CD4-positive, alpha-beta T cell (primary cell): ENCODE measurements at regions not wholly inside any gene's neighbourhood (a gene's known extent, or its start where the extent isn't known, plus 50 kb on each side); places are given as distances from the start of the nearest gene placed in this dataset.

Experiments used
- ATAC-seq: fragments of 200-7000 bp; cut with Tn5 transposase; one replicate; pipeline ENCODE4 v1.10.0; 2022; ENCODE audit warnings: mild to moderate bottlenecking; ENCODE audit not compliant: poor library complexity
- CTCF ChIA-PET: fragments of 350-600 bp; sonication (Branson Sonifier 250); formaldehyde crosslinking; loops from one replicate; lab custom pipeline; 2021; ENCODE audit warnings: antibody characterized with exemption, inconsistent platforms; lab: Charles Lee
- POLR2A ChIA-PET: fragments of 350-600 bp; sonication (Branson Sonifier 250); formaldehyde crosslinking; loops from one replicate; lab custom pipeline; 2021; ENCODE audit warnings: antibody characterized with exemption, inconsistent platforms; lab: Charles Lee
- DNase-seq, 14 experiments: peaks; one replicate each; pipeline ENCODE4 v3.0.0-alpha.2; 2013 to 2020; ENCODE audit warnings: mixed read lengths in 2 of 14
- H3K27ac ChIP-seq, 2 donors: one replicate each; pipeline versions ENCODE4 v1.5.1 to v1.7.0; 2013; ENCODE audit warnings: low read length in 2 of 2, low read depth in 1 of 2, mild to moderate bottlenecking in 1 of 2
- H3K27me3 ChIP-seq, 2 experiments: 1 replicate in 1 of 2; 2 replicates in 1 of 2; pipeline versions ENCODE4 v1.6.1 to v1.7.0; 2013; ENCODE audit warnings: low read length in 2 of 2, control low read depth in 1 of 2, mild to moderate bottlenecking in 1 of 2, moderate library complexity in 1 of 2; ENCODE audit not compliant: insufficient read depth in 2 of 2, control insufficient read depth in 1 of 2
- H3K36me3 ChIP-seq: one replicate; pipeline ENCODE4 v1.6.1; 2013; ENCODE audit warnings: low read length, control low read depth; ENCODE audit not compliant: insufficient read depth
- H3K4me1 ChIP-seq: one replicate; pipeline ENCODE4 v1.6.1; 2013; ENCODE audit warnings: low read length, control low read depth; ENCODE audit not compliant: insufficient read depth
- H3K4me3 ChIP-seq: one replicate; pipeline ENCODE4 v1.5.1; 2013; ENCODE audit warnings: mild to moderate bottlenecking, low read length, moderate library complexity
- H3K9me3 ChIP-seq, 2 experiments: 1 replicate in 1 of 2; 2 replicates in 1 of 2; pipeline versions ENCODE4 v1.6.1 to v1.7.0; 2013; ENCODE audit warnings: low read length in 2 of 2, mild to moderate bottlenecking in 2 of 2, control low read depth in 1 of 2, moderate library complexity in 1 of 2; ENCODE audit not compliant: control insufficient read depth in 1 of 2, insufficient read depth in 1 of 2
- H3K27ac Mint-ChIP-seq: one replicate; pipeline ENCODE4 v1.8.0; 2020; ENCODE audit warnings: mixed read lengths
- H3K27me3 Mint-ChIP-seq: one replicate; pipeline ENCODE4 v1.8.0; 2021; ENCODE audit warnings: mixed read lengths
- H3K36me3 Mint-ChIP-seq: one replicate; pipeline ENCODE4 v1.8.0; 2021; ENCODE audit warnings: low read depth, mixed read lengths
- H3K4me1 Mint-ChIP-seq: one replicate; pipeline ENCODE4 v1.8.0; 2021; ENCODE audit warnings: low read depth, mixed read lengths
- H3K4me3 Mint-ChIP-seq: one replicate; pipeline ENCODE4 v1.8.0; 2020; ENCODE audit warnings: mild to moderate bottlenecking, mixed read lengths
- H3K9me3 Mint-ChIP-seq: one replicate; pipeline ENCODE4 v1.8.0; 2020; ENCODE audit warnings: mixed read lengths
- CTCF ChIP-seq: fragments of 200-600 bp; IDR thresholded peaks from one replicate; pipeline ENCODE4 v1.8.0; 2022; ENCODE audit warnings: antibody characterized with exemption, mild to moderate bottlenecking
- intact Hi-C, 2 experiments: fragments of 100-400 bp; cut with DNase I in 1 of 2; cut with micrococcal nuclease in 1 of 2; formaldehyde crosslinking; loops; one replicate each; pipeline versions ENCODE4 v1.15.1 to v1.9.0; 2023 to 2025; cut with DNase I, micrococcal nuclease

GRCh38 chr20:24823176-24823784, 125.8 kb upstream of the CST7 start:
- Histone ChIP-seq H3K9me3 (peaks cover 0 to 8% of the 10 kb centered on the region in 2 experiments), H3K27ac (no peak overlapping the region), H3K36me3 (no peaks in the 10 kb centered on the region), H3K4me3 (no peak overlapping the region), H3K4me1 (no peaks in the 10 kb centered on the region), H3K27me3 (no peaks in the 10 kb centered on the region)
- TF ChIP-seq CTCF: no peak
- ChIA-PET POLR2A (no interaction called here), CTCF (no interaction called here)
- Mint-ChIP-seq H3K9me3 (no peaks in the 10 kb centered on the region), H3K4me3 (no peak overlapping the region), H3K27ac (no peak overlapping the region), H3K27me3 (no peaks in the 10 kb centered on the region), H3K36me3 (no peaks in the 10 kb centered on the region), H3K4me1 (no peaks in the 10 kb centered on the region)
- intact Hi-C loops: no loop called here
- no peak for DNase-seq
- no peak for ATAC-seq

- ChIA-PET POLR2A (no interaction called here), CTCF (no interaction called here)
- Histone ChIP-seq H3K27me3 (no peaks in the 10 kb centered on the region), H3K4me3 (no peak overlapping the region), H3K36me3 (no peaks in the 10 kb centered on the region), H3K4me1 (no peaks in the 10 kb centered on the region), H3K27ac (no peak overlapping the region), H3K9me3 (peaks cover 0 to 6% of the 10 kb centered on the region in 2 experiments)
- H3K36me3 Mint-ChIP-seq: no peaks in the 10 kb centered on the region
- no peaks in the 10 kb centered on the region for H3K9me3 Mint-ChIP-seq
- intact Hi-C loops: no loop called here
- no peak overlapping the region for H3K4me3 Mint-ChIP-seq
- ATAC-seq (no peak), DNase-seq (peak in 1 of 14 experiments; percentile 27)
- no peaks in the 10 kb centered on the region for H3K4me1 Mint-ChIP-seq
- H3K27ac Mint-ChIP-seq: no peak overlapping the region
- H3K27me3 Mint-ChIP-seq: no peaks in the 10 kb centered on the region
- TF ChIP-seq CTCF: no peak
Observed at GRCh38 chr20:24823989-24824693, 124.9 kb upstream of the CST7 start.

GRCh38 chr20:24825591-24825990, 123.5 kb upstream of the CST7 start:
- no peak overlapping the region for H3K27ac ChIP-seq
- ChIA-PET POLR2A (no interaction called here), CTCF (no interaction called here)
- H3K27me3 Mint-ChIP-seq: no peaks in the 10 kb centered on the region
- H3K27ac Mint-ChIP-seq: no peak overlapping the region
- no peak for TF ChIP-seq CTCF
- DNase-seq (peak in 1 of 14 experiments; percentile 8), ATAC-seq (no peak)
- no peaks in the 10 kb centered on the region for H3K9me3 Mint-ChIP-seq
- H3K4me3 ChIP-seq: no peak overlapping the region
- no peaks in the 10 kb centered on the region for H3K4me1 Mint-ChIP-seq
- no peaks in the 10 kb centered on the region for H3K36me3 Mint-ChIP-seq
- H3K4me1 ChIP-seq: no peaks in the 10 kb centered on the region
- no peaks in the 10 kb centered on the region for H3K36me3 ChIP-seq
- no peak overlapping the region for H3K4me3 Mint-ChIP-seq
- intact Hi-C loops: no loop called here
- no peaks in the 10 kb centered on the region for H3K9me3 ChIP-seq
- H3K27me3 ChIP-seq: no peaks in the 10 kb centered on the region
